NCI-H2171 (cell line): ENCODE measurements at regions not wholly inside any gene's neighbourhood (a gene's known extent, or its start where the extent isn't known, plus 50 kb on each side); places are given as distances from the start of the nearest gene placed in this dataset.

Source experiments
- DNase-seq: peaks from one replicate; lab custom pipeline; 2025; lab: John Stamatoyannopoulos, UW

GRCh38 chr1:234554218-234554697 lies 55.7 kb downstream of the IRF2BP2 start:
- DNase-seq = no peak

GRCh38 chr1:234553240-234554188 lies 56.5 kb downstream of the IRF2BP2 start:
- DNase-seq = no peak

- DNase-seq = no peak
Observed at GRCh38 chr1:234551032-234551378, 59.0 kb downstream of the IRF2BP2 start.

- no peak for DNase-seq
Observed at GRCh38 chr1:234550341-234551031, 59.5 kb downstream of the IRF2BP2 start.

GRCh38 chr1:234549447-234550021 lies 60.4 kb downstream of the IRF2BP2 start:
- no peak for DNase-seq

- no peak for DNase-seq
Observed at GRCh38 chr1:234546890-234547788, 62.8 kb downstream of the IRF2BP2 start.

- no peak for DNase-seq
Observed at GRCh38 chr1:234546387-234546704, 63.6 kb downstream of the IRF2BP2 start.

- DNase-seq = no peak
Observed at GRCh38 chr1:234545517-234546386, 64.2 kb downstream of the IRF2BP2 start.

- peak; percentile 97 for DNase-seq
Observed at GRCh38 chr1:234544087-234544579, 65.2 kb upstream of the TARBP1 start.

GRCh38 chr1:234543442-234544086 lies 64.6 kb upstream of the TARBP1 start:
- DNase-seq = no peak

- no peak for DNase-seq
Observed at GRCh38 chr1:234542211-234542850, 63.4 kb upstream of the TARBP1 start.

- no peak for DNase-seq
Observed at GRCh38 chr1:234541286-234541975, 62.5 kb upstream of the TARBP1 start.

- DNase-seq = no peak
Observed at GRCh38 chr1:234540404-234540762, 61.4 kb upstream of the TARBP1 start.

GRCh38 chr1:234539666-234540403 lies 60.9 kb upstream of the TARBP1 start:
- DNase-seq = no peak

GRCh38 chr1:234538930-234539649 lies 60.1 kb upstream of the TARBP1 start:
- DNase-seq = peak; percentile 12

GRCh38 chr1:234538062-234538731 lies 59.2 kb upstream of the TARBP1 start:
- DNase-seq = no peak

- no peak for DNase-seq
Observed at GRCh38 chr1:234537236-234537635, 58.3 kb upstream of the TARBP1 start.
